Right lung (tissue), 2 donors: ENCODE measurements at regions not wholly inside any gene's neighbourhood (a gene's known extent, or its start where the extent isn't known, plus 50 kb on each side); places are given as distances from the start of the nearest gene placed in this dataset.

Experiments used
- DNase-seq, 2 donors: peaks; one replicate each; pipeline ENCODE4 v3.0.0-alpha.2; 2013

DNA sequence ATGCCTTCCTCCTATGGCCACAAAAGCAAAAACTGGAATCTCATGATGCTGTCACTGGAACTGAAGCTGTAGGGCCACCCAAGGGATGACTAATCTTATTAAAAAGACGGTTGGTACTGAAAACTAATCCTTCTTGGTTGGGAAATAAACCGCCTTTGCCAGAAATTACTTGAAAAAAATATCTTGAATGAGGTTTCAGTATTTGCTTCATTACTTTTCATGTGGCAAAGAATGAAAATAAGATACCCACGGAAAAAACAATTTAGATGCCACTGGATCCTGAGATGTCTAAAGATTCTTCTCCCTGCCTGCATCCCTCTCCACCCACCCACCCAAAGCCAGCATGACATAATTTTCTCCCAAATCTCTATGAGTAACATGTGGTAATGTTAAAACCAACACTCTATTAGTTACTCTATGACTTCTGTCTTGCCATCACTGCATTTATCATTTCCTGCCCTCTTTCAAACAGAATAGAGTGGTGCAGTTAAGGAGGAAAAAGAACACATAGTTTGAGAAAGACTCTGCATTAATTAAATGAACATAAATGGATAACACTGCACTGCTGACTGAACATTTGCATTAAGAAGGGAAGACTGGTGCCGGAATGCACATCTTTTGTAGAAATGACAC, 111.8 kb upstream of the DPH6 start:
- DNase-seq: no peak

DNA sequence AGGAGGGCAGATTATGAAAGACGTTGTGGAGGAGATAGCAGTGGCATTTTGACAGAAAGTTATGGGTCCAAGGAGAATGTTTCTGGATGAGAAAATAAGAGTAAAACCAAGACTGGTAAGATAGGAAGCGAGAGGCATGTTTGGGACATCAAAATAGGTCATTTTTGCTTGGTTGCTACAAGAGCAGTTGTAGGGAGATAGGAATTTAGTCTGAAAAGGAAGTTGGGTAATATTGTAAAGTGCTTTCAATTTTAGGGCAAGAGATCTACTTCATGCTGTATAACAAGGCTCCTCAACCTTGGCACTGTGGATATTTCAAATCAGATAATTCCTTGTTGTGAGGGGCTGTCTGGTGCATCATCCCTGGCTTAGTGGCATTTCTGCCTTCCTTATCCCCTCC, 118.0 kb upstream of the DPH6 start:
- no peak for DNase-seq

DNA sequence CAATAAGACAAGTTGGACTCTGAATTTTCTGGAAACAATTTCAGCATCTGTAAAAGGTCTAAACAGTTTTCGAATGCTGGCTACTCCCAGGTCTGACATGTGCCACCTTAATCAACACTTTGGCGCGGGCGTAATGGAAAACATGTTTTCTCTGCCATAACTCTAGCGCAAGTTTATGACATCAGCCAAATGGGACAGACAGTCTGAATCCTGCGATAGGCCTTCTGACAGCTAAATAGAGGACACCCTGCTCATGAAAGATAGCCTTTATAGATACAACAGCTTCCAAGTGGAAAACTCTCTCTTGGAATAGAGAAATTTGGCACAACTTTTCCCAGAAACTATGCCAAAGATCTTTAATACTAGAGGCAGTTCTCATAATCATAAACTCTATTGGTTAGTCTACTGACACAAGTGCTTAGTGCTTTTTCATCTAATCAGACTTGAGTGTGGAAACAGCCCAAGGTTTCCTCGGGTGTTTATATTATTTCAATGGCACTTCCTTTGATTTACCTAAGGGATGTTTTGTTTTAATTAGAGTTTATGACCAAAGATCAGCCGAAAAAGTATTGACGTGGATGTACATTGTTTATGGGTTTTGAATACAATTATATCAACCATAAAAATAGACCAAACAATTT, 120.1 kb upstream of the DPH6 start:
- DNase-seq: no peak

DNA sequence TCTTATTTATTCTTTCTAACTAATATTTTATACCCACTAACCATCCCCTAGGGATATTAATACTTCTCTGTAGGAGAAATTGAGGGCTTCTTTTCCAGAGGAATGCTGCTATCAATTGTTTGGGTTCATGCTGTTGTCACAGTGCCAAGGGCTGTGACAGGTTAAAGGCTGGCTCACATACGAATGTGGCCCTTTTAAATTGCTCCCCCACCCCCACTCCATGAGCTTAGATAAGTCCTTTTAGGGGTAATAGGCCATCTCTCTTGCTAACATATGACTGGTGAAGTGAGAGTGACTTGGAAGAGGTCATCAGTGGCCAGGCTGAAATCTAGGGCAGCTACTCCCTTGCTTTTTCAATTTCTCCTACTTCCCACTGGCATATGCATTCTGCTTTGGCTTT, 121.9 kb upstream of the DPH6 start:
- no peak for DNase-seq

GRCh38 chr15:35669021-35669420, 123.1 kb upstream of the DPH6 start:
- DNase-seq: no peak

GRCh38 chr15:35669432-35670045, 123.6 kb upstream of the DPH6 start:
- DNase-seq: no peak

- DNase-seq: no peak
Observed at GRCh38 chr15:35671197-35671596, 125.2 kb upstream of the DPH6 start.

- no peak for DNase-seq
Observed at GRCh38 chr15:35671981-35672380, 126.0 kb upstream of the DPH6 start.

DNA sequence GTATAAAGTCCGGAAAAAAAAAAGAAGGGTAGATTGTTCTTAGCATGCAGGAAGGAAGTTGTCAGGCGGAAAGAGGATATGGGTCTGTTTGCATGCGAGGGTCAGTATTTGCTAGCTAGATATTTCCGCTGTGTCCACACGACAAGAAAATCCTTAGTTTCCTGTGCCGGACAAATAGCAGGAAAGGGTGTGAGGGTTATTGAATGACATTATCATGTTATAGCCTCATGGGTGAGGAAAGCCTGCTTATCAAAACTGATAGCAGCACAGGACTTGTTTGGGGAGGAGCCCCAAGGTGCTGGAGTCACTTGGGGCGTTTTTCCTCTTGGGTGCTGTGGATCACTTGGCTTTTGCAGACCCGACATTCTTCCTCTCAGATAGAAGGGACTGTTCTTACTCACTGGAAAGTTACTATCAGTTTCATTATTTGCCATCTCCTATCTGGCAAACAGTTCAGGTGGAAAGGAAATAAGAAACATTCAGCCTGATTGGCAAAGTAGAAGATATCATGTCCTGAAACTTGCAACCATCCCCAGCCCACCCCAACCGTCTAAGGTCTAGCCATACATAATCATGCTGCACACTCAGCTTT, 127.2 kb upstream of the DPH6 start:
- no peak for DNase-seq

DNA sequence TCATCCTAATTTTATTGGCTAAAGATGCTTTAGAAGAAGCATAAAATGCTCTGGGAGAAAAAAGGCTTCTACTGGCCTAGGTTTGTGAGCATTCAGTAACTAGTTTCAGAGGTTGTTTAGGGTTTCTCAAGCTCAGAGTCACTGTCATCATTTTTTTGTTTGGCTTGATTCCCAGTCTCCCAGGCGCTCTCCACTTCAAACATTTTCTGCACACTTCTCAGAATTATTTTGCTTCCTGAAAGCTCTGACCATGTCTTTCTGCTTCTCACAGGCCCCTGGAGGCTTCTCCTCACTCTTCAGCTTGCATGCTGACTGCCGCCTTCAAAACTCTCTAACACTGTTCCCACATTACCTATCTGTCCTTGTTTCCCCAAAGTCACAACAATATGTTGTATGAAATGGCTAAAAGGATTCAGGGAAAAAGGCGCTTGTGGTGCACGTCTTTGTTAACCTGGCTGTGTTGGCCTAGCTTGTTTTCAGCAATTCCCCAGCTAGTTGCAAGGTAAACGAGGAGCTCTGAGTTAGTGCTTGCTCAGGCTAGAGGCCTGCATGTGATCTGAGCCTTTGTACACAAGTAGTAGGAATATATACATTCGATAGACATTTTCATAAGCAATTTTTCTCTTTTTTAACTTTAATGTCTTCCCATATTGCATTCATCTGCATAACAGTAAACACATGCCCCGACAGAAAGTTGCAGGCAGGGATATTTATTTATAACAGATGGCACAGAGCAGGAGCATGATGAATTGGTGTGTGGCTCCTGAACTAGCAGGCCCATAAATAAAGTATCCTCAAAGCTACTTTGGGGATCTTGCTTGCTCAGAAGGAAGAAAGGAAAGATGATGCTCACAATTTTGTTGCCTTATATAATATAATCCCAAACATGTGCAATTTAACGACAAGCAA, 129.2 kb upstream of the DPH6 start:
- no peak for DNase-seq

DNA sequence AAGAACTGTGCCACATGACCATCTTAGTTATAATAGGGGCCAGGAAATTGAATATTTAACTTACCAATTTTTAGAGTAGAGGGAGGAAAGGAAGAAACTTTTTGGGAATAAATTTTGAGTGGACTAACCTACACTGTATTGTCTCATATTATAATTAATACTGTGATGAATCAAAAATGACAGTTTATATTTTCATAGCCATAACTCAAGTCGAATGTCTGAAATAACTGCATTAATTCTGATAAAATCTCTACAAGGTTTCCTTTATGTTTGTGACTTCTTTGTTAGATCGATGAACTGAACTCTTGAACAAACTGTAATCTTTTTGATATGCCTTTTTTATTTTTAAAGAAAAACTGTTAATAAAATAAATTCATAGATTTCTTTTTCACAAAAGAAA, 132.8 kb upstream of the DPH6 start:
- no peak for DNase-seq

DNA sequence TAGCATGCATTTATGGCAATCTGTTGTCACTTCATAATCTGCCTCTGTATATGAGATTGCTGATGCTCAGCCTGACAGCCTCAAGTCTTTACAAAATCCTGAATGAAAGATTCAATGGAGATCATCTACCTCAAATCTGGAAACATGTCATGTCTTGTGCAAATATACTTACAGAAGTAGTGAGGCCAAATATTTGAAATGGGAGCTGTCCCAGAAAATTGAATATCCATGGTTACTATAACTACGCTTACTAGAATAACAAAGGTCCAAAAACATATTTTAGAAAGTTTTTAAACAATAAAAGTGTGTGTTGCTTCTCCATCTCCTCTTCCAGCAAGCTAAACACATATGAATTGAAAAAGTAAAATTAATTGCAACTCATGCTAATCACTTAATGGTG, 133.2 kb upstream of the DPH6 start:
- DNase-seq: no peak

DNA sequence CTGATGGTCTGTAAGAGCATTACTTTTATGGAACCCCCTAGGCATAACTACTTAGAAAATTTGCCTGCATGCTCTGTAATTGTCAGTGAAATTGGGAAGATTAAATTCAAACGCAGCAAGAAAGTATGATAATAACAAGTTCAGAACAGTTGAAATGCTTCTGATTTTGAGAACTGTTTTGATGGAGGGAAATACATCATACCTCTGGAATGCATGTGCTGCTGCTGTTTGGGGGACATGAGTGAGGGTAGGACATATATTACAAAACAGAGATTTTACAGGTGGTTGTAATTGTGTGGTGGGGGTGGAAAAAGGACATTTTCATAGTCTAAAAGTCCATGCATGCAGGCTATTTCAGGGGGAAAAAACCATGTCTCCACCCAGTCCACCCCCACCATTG, 135.0 kb upstream of the DPH6 start:
- DNase-seq: no peak

DNA sequence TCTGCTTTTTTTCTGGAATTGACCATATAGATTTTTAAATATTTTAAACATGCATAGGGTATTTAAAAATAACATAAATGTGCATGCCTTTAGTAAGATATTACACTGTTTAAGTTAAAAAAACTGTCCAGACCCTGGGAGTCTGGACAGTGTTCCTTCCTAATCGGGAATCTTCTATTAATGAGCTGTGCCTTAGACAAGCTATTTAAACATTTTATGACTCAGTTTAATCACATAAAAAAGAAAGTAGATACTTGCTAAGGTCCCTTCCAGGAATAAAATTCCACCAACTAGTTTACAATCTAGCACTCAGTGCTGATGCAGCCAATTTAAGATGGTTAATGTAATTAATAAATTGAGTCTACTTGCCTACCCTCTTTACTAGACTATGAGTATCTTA, 140.4 kb upstream of the DPH6 start:
- no peak for DNase-seq

- no peak for DNase-seq
Observed at GRCh38 chr15:35689266-35689665, 143.3 kb upstream of the DPH6 start.

GRCh38 chr15:35690089-35690488, 144.1 kb upstream of the DPH6 start:
- DNase-seq: no peak

GRCh38 chr15:35690698-35691116, 144.7 kb upstream of the DPH6 start:
- DNase-seq: no peak

DNA sequence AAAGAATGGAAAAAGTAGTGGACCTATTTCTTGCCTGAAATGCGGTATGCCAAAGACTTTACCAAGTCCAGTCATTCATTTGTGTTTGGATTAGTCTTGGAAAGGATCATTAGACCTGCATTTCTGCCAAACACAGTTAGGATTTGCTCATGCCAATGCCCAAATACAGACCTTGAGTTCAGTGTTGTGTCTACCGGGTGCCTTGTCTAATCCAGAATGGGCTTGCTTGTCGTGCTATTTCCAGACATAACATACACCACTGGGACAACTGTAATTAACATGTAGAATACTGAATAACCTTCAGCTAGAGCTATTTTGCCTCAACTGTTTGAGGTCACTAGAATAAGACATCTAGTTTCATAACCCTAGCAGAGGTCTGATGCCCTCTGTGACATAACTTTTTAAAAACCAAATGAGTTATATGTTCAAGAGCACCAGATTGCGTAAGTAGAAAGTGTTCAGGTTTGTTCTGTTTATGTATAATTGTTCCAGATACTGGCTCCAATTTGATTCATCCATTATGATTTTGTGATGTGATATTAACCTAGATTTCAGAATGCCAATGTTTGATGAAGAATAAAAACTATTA, 145.3 kb upstream of the DPH6 start:
- DNase-seq: no peak

DNA sequence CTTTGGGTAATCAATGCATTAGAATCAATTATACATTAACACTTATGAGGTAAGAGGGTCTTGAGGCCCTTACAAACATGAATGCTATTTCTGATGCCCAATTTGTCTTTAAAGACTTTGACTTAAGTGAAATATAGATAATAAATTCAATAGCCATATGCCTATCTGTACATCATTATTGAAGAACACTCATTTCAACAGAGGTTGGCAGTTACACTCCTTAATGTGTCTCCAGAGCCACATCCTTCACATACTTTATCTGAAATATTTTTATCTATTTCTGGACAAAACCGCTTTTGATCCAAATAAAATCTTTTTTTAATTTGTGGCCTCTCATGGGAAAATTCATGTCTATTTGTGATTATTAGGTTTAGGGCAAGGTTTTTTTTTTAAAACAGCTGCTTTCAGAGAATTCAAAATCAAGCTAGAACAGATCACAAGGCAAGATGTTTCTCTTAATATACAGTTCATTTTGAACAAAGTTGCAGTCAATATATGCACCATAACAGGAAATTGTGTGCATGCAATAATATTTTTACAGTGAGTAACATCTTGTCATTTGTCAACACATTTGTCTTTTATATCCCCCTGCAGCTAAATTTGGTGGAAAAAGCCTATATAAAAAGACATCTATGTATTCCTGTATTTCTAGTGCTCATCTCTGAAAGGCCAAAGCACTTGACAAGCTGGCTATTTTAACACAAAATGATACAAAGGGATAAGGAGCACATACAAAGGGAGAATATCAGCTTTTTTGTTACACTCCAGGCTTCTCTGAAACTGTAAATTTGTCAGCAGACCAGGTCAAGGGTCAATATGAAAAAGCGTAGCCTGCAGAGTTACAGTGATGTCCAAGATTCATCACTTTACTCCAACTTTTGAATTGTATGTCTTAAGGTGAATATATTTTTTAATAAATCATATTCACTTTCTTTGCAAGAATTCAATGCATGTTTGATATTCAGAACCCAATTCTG, 146.2 kb upstream of the DPH6 start:
- no peak for DNase-seq

DNA sequence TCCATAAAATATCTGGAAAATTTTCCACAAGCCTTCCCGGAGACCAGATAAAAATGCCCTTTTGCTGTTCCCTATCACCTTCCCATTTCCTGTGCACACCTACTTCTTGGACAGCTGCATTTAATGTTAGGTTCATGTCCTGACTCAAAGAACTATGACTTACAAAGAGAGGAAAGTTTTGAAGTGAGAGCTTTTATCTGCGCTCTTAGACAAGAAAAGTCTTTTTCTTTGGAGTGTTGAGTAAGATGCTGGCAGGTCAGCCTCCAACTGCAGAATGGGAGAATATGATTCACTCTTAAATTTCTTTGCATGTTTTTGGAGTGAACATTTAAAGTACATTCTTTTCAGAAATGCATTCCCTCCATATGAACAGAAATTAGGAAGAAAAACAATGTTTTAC, 147.3 kb upstream of the DPH6 start:
- DNase-seq: no peak

- DNase-seq: no peak
Observed at GRCh38 chr15:35693886-35694285, 147.9 kb upstream of the DPH6 start.
